Dermis blood vessel endothelial cell (primary cell): ENCODE measurements at regions not wholly inside any gene's neighbourhood (a gene's known extent, or its start where the extent isn't known, plus 50 kb on each side); places are given as distances from the start of the nearest gene placed in this dataset.

Source experiments
- DNase-seq: peaks from one replicate; pipeline ENCODE4 v3.0.0; 2010

DNA sequence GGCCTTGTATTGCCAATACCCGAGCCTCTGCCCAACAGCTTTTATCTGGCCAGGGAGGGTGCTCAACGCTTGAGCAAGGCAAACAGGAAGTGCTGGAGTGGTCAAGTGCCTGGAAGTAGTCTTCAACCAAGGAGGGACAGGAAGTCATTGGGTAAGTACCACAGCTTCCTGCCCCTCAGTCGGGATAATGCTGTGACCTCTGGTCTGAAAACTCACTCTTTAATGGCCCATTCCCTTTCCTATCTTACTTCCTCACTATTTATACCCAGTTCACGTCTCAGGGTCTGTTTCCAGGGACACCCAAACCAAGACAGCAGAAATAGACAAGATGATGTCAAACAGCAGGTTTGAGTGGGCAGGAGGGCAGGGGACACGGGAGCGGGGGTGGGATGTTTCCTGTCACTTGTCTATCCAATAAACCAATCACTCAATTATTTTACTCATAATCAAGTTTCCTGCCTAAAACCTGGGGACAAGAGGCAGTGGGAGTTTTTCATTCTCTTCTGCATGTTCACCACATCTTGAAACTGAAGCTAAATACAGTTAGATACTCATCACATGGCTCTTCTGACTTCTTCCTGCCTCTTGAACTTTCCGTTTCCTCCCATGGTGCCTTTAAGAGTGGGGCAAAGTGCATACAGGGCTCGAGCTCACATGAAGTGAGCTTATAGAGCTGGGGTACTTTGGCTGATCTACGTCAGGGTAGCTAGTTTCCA lies 68.9 kb upstream of the CAB39 start:
- peak; percentile 26 for DNase-seq

- DNase-seq = no peak
Observed at GRCh38 chr2:230644356-230644935, 68.2 kb upstream of the CAB39 start.

DNA sequence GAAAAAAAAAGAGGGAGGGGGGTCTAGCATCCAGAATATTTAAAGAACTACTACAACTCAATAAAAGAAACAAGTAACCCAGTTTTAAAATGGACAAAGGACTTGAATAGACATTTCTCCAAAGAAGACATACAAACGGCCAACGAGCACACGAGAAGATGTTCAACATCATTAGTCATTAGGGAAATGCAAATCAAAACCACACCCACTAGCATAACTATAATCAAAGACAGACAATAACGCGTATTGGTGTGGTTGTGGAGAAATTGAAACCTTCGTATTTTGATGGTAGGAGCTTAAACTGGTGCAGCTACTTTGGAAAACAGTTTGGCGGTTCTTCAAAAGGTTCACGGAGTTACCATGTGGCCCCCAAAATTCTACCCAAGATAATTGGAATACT lies 64.3 kb upstream of the CAB39 start:
- no peak for DNase-seq

GRCh38 chr2:230650585-230651137 lies 62.0 kb upstream of the CAB39 start:
- DNase-seq = no peak

DNA sequence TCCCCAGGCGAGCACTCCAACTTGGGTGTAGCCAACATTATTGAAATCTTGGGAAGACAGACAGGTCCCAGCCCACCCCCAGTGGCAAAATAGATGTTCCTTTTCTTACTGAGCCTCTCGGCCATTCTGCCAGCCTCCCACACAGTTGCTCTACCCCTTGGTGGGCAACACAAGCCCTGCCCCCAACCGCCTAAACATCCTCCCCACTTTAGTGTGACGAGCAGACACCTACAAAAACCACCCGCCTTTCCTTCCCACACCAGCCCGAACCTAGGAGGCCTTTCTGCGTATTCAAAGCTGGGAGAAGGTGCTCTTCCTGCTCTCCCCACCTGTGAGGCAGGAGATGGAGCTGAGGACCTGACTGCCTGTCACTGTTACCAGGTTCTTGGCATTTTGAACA lies 58.6 kb upstream of the CAB39 start:
- DNase-seq = no peak

DNA sequence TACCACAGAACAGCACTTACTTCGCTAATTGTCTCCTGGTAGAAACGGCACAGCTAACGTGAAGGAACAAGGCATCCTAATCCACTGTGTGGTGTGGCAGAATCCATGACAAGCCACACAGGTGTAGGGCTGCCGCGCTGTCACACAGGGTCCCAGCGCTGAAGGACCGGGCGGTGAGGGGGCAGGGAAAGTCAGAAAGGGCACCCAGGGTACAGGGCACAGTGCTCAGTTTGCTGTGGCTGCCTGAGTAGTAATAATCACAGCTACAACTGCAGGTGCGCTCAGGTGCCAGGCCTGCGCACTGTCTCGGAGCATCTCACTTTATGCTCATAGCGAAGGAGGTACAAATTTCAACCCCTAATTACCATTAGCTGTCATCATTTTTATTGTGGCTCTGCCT lies 55.2 kb upstream of the CAB39 start:
- DNase-seq = no peak

GRCh38 chr2:230657906-230658305 lies 54.7 kb upstream of the CAB39 start:
- DNase-seq = no peak

DNA sequence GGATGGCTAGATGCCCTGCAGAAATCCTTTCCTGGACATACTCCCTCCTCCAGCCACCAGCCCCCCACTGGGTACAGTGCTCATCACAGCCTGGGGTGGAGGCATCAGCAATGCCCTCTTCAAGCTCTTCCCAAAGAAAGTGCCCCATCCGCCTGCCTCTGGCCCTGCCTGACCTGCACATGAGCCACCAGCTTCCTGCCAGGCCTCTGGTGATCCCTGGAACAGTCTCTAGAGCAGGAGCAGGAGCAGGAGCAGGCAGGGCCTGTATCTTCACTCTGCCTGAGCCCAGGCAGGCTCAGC lies 54.1 kb upstream of the CAB39 start:
- DNase-seq = no peak

DNA sequence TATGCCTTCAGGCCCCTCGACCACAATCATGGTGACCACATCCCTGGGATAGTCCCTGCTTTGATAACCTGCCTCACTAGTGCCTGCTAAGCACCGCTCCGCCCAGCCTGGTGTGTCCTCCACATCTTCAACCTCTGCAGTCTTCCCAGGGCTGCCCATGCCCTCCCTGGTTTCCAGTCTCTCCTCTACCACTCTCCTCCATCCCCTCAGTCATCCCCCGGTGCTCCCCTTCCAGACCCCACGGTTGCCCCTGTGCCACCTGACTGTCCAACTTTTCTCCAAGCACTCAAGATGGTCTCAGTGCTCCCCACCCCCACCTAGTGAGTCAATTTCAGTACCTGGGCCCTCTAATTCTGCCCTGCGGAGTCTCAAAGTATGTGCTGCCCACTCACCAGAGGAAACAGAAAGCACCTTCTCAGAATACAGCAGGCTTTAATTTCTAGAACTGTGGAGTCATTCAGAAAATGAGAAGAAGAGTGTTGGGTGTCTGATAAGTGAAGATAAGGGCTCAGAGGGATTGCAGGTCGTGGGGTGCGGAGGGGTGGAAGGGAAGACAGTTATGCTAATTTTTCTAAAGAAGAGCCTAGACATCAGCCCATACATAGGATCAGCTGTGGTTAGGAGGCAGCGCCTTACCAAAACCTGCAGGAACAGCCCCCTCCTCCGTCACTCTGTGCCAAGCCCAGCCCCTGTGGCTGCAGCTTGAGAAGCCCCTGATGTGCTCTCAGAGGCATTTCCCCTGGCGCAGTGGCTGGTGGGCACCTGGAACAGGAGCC lies 53.6 kb upstream of the CAB39 start:
- DNase-seq = no peak

- peak; percentile 28 for DNase-seq
Observed at GRCh38 chr2:230660294-230661060, 52.2 kb upstream of the CAB39 start.

DNA sequence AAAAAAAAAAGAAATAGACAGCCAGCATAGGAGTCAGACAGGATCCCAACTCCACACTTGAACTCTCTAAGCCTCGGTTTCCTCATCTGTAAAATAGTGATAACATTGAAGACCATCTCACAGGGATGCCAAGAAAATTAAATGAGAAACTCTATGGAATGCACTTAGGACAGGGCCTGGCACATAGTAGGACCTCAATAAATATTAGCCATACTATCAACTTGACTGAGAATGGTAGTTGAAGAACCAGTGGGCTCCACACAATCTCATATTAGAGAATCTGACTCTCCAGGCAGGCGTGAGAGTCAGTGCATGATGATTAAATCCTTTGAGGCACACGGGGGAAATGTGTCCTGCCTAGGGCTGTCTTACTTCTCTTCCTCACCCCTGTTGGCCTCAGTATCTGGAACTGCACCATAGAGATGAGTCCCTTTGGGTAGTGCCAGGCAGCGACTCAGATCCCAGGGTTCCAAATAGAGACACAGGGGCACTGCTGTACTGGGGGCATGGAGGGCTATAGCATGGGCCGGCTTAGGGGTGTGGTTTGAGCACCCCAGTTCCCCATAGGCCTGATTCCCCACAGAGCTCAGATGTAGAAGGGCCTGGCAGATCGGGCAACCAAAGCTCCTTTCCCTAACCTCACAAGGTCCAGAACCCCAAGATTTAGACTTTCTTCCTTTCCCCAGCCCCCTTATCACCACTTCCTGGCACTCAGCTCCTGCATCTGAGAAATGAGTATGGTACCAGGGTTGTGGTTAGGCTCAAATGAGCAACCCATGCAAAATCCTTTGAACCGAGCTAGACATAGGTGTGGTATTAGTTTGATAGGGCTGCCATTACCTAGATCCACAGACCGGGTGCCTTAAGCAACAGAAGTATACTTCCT lies 51.3 kb upstream of the CAB39 start:
- DNase-seq = no peak
